Activated naive CD4-positive, alpha-beta T cell treated with anti-CD3 and anti-CD28 coated beads for 36 hours (primary cell): ENCODE measurements at regions not wholly inside any gene's neighbourhood (a gene's known extent, or its start where the extent isn't known, plus 50 kb on each side); places are given as distances from the start of the nearest gene placed in this dataset.

ENCODE experiments used
- CTCF ChIA-PET: fragments of 350-600 bp; sonication (Branson Sonifier 250); formaldehyde crosslinking; loops from one replicate; lab custom pipeline; 2021; ENCODE audit warnings: antibody characterized with exemption; lab: Charles Lee
- DNase-seq: peaks from one replicate; pipeline ENCODE4 v3.0.0-alpha.2; 2020
- H3K27ac Mint-ChIP-seq: one replicate; pipeline ENCODE4 v1.8.0; 2021; ENCODE audit warnings: mild to moderate bottlenecking, mixed read lengths
- H3K27me3 Mint-ChIP-seq: one replicate; pipeline ENCODE4 v1.8.0; 2021; ENCODE audit warnings: low read depth, mixed read lengths
- H3K36me3 Mint-ChIP-seq: one replicate; pipeline ENCODE4 v1.8.0; 2021; ENCODE audit warnings: low read depth, mixed read lengths
- H3K4me1 Mint-ChIP-seq: one replicate; pipeline ENCODE4 v1.8.0; 2021; ENCODE audit warnings: low read depth, mixed read lengths
- H3K4me3 Mint-ChIP-seq: one replicate; pipeline ENCODE4 v1.8.0; 2021; ENCODE audit warnings: mild to moderate bottlenecking, moderate library complexity, mixed read lengths
- H3K9me3 Mint-ChIP-seq: one replicate; pipeline ENCODE4 v1.8.0; 2021; ENCODE audit warnings: mixed read lengths
- intact Hi-C: fragments of 100-400 bp; cut with micrococcal nuclease; formaldehyde crosslinking; loops from one replicate; pipeline ENCODE4 v1.15.1; 2023

GRCh38 chr2:19667085-19667484 is 234.7 kb downstream of the TTC32 start:
- Mint-ChIP-seq H3K9me3 (no peaks in the 10 kb centered on the region), H3K27ac (no peak overlapping the region), H3K4me3 (no peak overlapping the region), H3K4me1 (no peaks in the 10 kb centered on the region), H3K36me3 (no peaks in the 10 kb centered on the region), H3K27me3 (peaks cover 7% of the 10 kb centered on the region)
- CTCF ChIA-PET, result no interaction called here
- intact Hi-C loops, result no loop called here
- DNase-seq, result no peak

GRCh38 chr2:19664646-19665045 is 237.1 kb downstream of the TTC32 start:
- no peak overlapping the region for H3K27ac Mint-ChIP-seq
- no peak overlapping the region for H3K4me3 Mint-ChIP-seq
- no peak for DNase-seq
- no peaks in the 10 kb centered on the region for H3K9me3 Mint-ChIP-seq
- no peaks in the 10 kb centered on the region for H3K4me1 Mint-ChIP-seq
- CTCF ChIA-PET, result no interaction called here
- intact Hi-C loops, result no loop called here
- H3K36me3 Mint-ChIP-seq, result no peaks in the 10 kb centered on the region
- H3K27me3 Mint-ChIP-seq, result peaks cover 7% of the 10 kb centered on the region

- CTCF ChIA-PET, result no interaction called here
- H3K27me3 Mint-ChIP-seq, result peaks cover 4% of the 10 kb centered on the region
- no peaks in the 10 kb centered on the region for H3K36me3 Mint-ChIP-seq
- H3K9me3 Mint-ChIP-seq, result no peaks in the 10 kb centered on the region
- no peak overlapping the region for H3K4me3 Mint-ChIP-seq
- intact Hi-C loops, result no loop called here
- H3K4me1 Mint-ChIP-seq, result no peaks in the 10 kb centered on the region
- no peak for DNase-seq
- H3K27ac Mint-ChIP-seq, result no peak overlapping the region
Measured at GRCh38 chr2:19659024-19659792, 242.6 kb downstream of the TTC32 start.

GRCh38 chr2:19656011-19656410 is 245.8 kb downstream of the TTC32 start:
- intact Hi-C loops, result no loop called here
- CTCF ChIA-PET, result no interaction called here

GRCh38 chr2:19654310-19655090 is 247.3 kb downstream of the TTC32 start:
- Mint-ChIP-seq H3K4me3 (no peak overlapping the region), H3K4me1 (no peaks in the 10 kb centered on the region), H3K27ac (peak overlapping the region; percentile 44), H3K27me3 (peaks cover 8% of the 10 kb centered on the region), H3K36me3 (no peaks in the 10 kb centered on the region), H3K9me3 (no peaks in the 10 kb centered on the region)
- no peak for DNase-seq
- intact Hi-C loops, result no loop called here
- CTCF ChIA-PET, result no interaction called here

More at GRCh38 chr2:19656011-19656410, 245.8 kb downstream of the TTC32 start:
- H3K4me1 Mint-ChIP-seq, result no peaks in the 10 kb centered on the region
- no peak for DNase-seq
- H3K9me3 Mint-ChIP-seq, result no peaks in the 10 kb centered on the region
- H3K27me3 Mint-ChIP-seq, result peaks cover 4% of the 10 kb centered on the region
- H3K36me3 Mint-ChIP-seq, result no peaks in the 10 kb centered on the region
- H3K27ac Mint-ChIP-seq, result no peak overlapping the region
- no peak overlapping the region for H3K4me3 Mint-ChIP-seq

GRCh38 chr2:19653509-19653908 is 248.3 kb downstream of the TTC32 start:
- CTCF ChIA-PET, result no interaction called here
- Mint-ChIP-seq H3K4me1 (no peaks in the 10 kb centered on the region), H3K27me3 (peaks cover 8% of the 10 kb centered on the region), H3K36me3 (no peaks in the 10 kb centered on the region), H3K27ac (no peak overlapping the region), H3K9me3 (no peaks in the 10 kb centered on the region), H3K4me3 (no peak overlapping the region)
- DNase-seq, result no peak
- intact Hi-C loops, result no loop called here

- CTCF ChIA-PET, result no interaction called here
- no peaks in the 10 kb centered on the region for H3K4me1 Mint-ChIP-seq
Measured at GRCh38 chr2:19652811-19653210, 249.0 kb downstream of the TTC32 start.

GRCh38 chr2:19651466-19651865 is 250.3 kb downstream of the TTC32 start:
- H3K27me3 Mint-ChIP-seq, result peaks cover 8% of the 10 kb centered on the region
- intact Hi-C loops, result no loop called here
- no peak overlapping the region for H3K27ac Mint-ChIP-seq
- H3K9me3 Mint-ChIP-seq, result no peaks in the 10 kb centered on the region
- CTCF ChIA-PET, result no interaction called here
- no peak for DNase-seq
- H3K4me3 Mint-ChIP-seq, result no peak overlapping the region
- no peaks in the 10 kb centered on the region for H3K4me1 Mint-ChIP-seq
- H3K36me3 Mint-ChIP-seq, result no peaks in the 10 kb centered on the region

More at GRCh38 chr2:19652811-19653210, 249.0 kb downstream of the TTC32 start:
- intact Hi-C loops, result no loop called here
- no peak overlapping the region for H3K4me3 Mint-ChIP-seq
- peaks cover 8% of the 10 kb centered on the region for H3K27me3 Mint-ChIP-seq
- H3K36me3 Mint-ChIP-seq, result no peaks in the 10 kb centered on the region
- no peak overlapping the region for H3K27ac Mint-ChIP-seq
- H3K9me3 Mint-ChIP-seq, result no peaks in the 10 kb centered on the region
- DNase-seq, result no peak

GRCh38 chr2:19649785-19650380 is 251.9 kb downstream of the TTC32 start:
- Mint-ChIP-seq H3K36me3 (no peaks in the 10 kb centered on the region), H3K9me3 (no peaks in the 10 kb centered on the region), H3K4me3 (no peak overlapping the region), H3K27ac (no peak overlapping the region), H3K4me1 (no peaks in the 10 kb centered on the region), H3K27me3 (peaks cover 8% of the 10 kb centered on the region)
- intact Hi-C loops, result no loop called here
- DNase-seq, result no peak
- CTCF ChIA-PET, result no interaction called here

- Mint-ChIP-seq H3K36me3 (no peaks in the 10 kb centered on the region), H3K9me3 (no peaks in the 10 kb centered on the region), H3K27ac (no peak overlapping the region), H3K4me3 (no peak overlapping the region), H3K27me3 (peaks cover 8% of the 10 kb centered on the region), H3K4me1 (no peaks in the 10 kb centered on the region)
- CTCF ChIA-PET, result no interaction called here
- no peak for DNase-seq
- intact Hi-C loops, result no loop called here
Measured at GRCh38 chr2:19649142-19649541, 252.6 kb downstream of the TTC32 start.

GRCh38 chr2:19648583-19648982 is 253.2 kb downstream of the TTC32 start:
- Mint-ChIP-seq H3K4me1 (no peaks in the 10 kb centered on the region), H3K36me3 (no peaks in the 10 kb centered on the region), H3K27ac (no peak overlapping the region), H3K9me3 (no peaks in the 10 kb centered on the region), H3K27me3 (peaks cover 11% of the 10 kb centered on the region), H3K4me3 (no peak overlapping the region)
- no peak for DNase-seq
- CTCF ChIA-PET, result no interaction called here
- intact Hi-C loops, result no loop called here

GRCh38 chr2:19646987-19647386 is 254.8 kb downstream of the TTC32 start:
- Mint-ChIP-seq H3K36me3 (no peaks in the 10 kb centered on the region), H3K9me3 (no peaks in the 10 kb centered on the region), H3K4me1 (no peaks in the 10 kb centered on the region), H3K27me3 (peaks cover 9% of the 10 kb centered on the region), H3K27ac (no peak overlapping the region), H3K4me3 (no peak overlapping the region)
- no peak for DNase-seq
- CTCF ChIA-PET, result interaction anchor here (0.7 kb wide), 1 partner anchor 702 kb away, joined by 3 read pairs; no protein-coding TSS in a partner anchor
- intact Hi-C loops, result no loop called here
